ENCODE measurements at regions not wholly inside any gene's neighbourhood (a gene's known extent, or its start where the extent isn't known, plus 50 kb on each side); places are given as distances from the start of the nearest gene placed in this dataset.

GRCh38 chr6:49252901-49253300 lies 210.2 kb downstream of the MMUT start:
- Histone ChIP-seq H3K27me3 (ENCODE audit: insufficient read depth in 3 of 3, low read length in 2 of 3) (no peaks in the 10 kb centered on the region), H3K36me3 (ENCODE audit: insufficient read depth in 1 of 2, low read depth in 1 of 2) (no peaks in the 10 kb centered on the region), H3K4me1 (no peaks in the 10 kb centered on the region), H3K27ac (no peak overlapping the region), H3K4me3 (no peak overlapping the region), H3K9me3 (no peaks in the 10 kb centered on the region)
- WGBS, 3 donors: 23 to 55% (median 41%) methylated on average over 1 of the region's 1 CpG
- ATAC-seq: no peak
- intact Hi-C loops (cut with DNase I): no loop called here
- DNase-seq: no peak
- TF ChIP-seq CTCF (IDR thresholded peaks at IDR 0.05): no peak

- DNase-seq: no peak
- no peak overlapping the region for H3K27ac ChIP-seq
- intact Hi-C loops (cut with DNase I): no loop called here
- H3K4me1 ChIP-seq: no peaks in the 10 kb centered on the region
- TF ChIP-seq CTCF (IDR thresholded peaks at IDR 0.05): no peak
- no peak overlapping the region for H3K4me3 ChIP-seq
- no peaks in the 10 kb centered on the region for H3K9me3 ChIP-seq
- ATAC-seq: no peak
- H3K27me3 ChIP-seq (ENCODE audit: insufficient read depth in 3 of 3, low read length in 2 of 3): no peaks in the 10 kb centered on the region
- no peaks in the 10 kb centered on the region for H3K36me3 ChIP-seq (ENCODE audit: insufficient read depth in 1 of 2, low read depth in 1 of 2)
These were observed 229.6 kb downstream of the MMUT start for GRCh38 chr6:49233483-49233882.

GRCh38 chr6:49225471-49225870 lies 237.6 kb downstream of the MMUT start:
- Histone ChIP-seq H3K27me3 (ENCODE audit: insufficient read depth in 3 of 3, low read length in 2 of 3) (no peaks in the 10 kb centered on the region), H3K9me3 (no peaks in the 10 kb centered on the region), H3K4me3 (no peak overlapping the region), H3K27ac (no peak overlapping the region), H3K4me1 (no peaks in the 10 kb centered on the region), H3K36me3 (ENCODE audit: insufficient read depth in 1 of 2, low read depth in 1 of 2) (no peaks in the 10 kb centered on the region)
- no peak for TF ChIP-seq CTCF (IDR thresholded peaks at IDR 0.05)
- intact Hi-C loops (cut with DNase I): no loop called here
- ATAC-seq (no peak), DNase-seq (no peak)
- WGBS, 3 donors: 78 to 93% (median 87%) methylated on average over 1 of the region's 1 CpG

GRCh38 chr6:49220293-49220692 lies 242.8 kb downstream of the MMUT start:
- Histone ChIP-seq H3K4me1 (no peaks in the 10 kb centered on the region), H3K36me3 (ENCODE audit: insufficient read depth in 1 of 2, low read depth in 1 of 2) (no peaks in the 10 kb centered on the region), H3K27me3 (ENCODE audit: insufficient read depth in 3 of 3, low read length in 2 of 3) (no peaks in the 10 kb centered on the region), H3K27ac (no peak overlapping the region), H3K9me3 (no peaks in the 10 kb centered on the region), H3K4me3 (no peak overlapping the region)
- WGBS, 3 donors: 78 to 88% (median 82%) methylated on average over 1 of the region's 1 CpG
- no peak for TF ChIP-seq CTCF (IDR thresholded peaks at IDR 0.05)
- no peak for DNase-seq
- intact Hi-C loops (cut with DNase I): no loop called here
- no peak for ATAC-seq

GRCh38 chr6:49205526-49205925 lies 257.5 kb downstream of the MMUT start:
- Histone ChIP-seq H3K27me3 (ENCODE audit: insufficient read depth in 3 of 3, low read length in 2 of 3) (no peaks in the 10 kb centered on the region), H3K27ac (no peak overlapping the region), H3K4me1 (no peaks in the 10 kb centered on the region), H3K36me3 (ENCODE audit: insufficient read depth in 1 of 2, low read depth in 1 of 2) (no peaks in the 10 kb centered on the region), H3K9me3 (no peaks in the 10 kb centered on the region), H3K4me3 (no peak overlapping the region)
- no peak for TF ChIP-seq CTCF (IDR thresholded peaks at IDR 0.05)
- 80 to 81% (median 81%) methylated on average over 2 of the region's 2 CpGs for WGBS, 3 donors
- no peak for DNase-seq
- no peak for ATAC-seq
- intact Hi-C loops (cut with DNase I): no loop called here

Measured in psoas muscle (tissue), 7 donors.